HG03457 (cell line): ENCODE measurements at regions not wholly inside any gene's neighbourhood (a gene's known extent, or its start where the extent isn't known, plus 50 kb on each side); places are given as distances from the start of the nearest gene placed in this dataset.
"Not testable (repeated sequence)": the region's sequence is repeated elsewhere in the genome, so short reads cannot be mapped to it uniquely, and the experiment has no call there.

Experiments used
- ATAC-seq: cut with Tn5 transposase; IDR thresholded peaks from one replicate; pipeline ENCODE4 v1.9.1; 2021; ENCODE audit warnings: moderate number of reproducible peaks; ENCODE audit not compliant: unreplicated experiment

DNA sequence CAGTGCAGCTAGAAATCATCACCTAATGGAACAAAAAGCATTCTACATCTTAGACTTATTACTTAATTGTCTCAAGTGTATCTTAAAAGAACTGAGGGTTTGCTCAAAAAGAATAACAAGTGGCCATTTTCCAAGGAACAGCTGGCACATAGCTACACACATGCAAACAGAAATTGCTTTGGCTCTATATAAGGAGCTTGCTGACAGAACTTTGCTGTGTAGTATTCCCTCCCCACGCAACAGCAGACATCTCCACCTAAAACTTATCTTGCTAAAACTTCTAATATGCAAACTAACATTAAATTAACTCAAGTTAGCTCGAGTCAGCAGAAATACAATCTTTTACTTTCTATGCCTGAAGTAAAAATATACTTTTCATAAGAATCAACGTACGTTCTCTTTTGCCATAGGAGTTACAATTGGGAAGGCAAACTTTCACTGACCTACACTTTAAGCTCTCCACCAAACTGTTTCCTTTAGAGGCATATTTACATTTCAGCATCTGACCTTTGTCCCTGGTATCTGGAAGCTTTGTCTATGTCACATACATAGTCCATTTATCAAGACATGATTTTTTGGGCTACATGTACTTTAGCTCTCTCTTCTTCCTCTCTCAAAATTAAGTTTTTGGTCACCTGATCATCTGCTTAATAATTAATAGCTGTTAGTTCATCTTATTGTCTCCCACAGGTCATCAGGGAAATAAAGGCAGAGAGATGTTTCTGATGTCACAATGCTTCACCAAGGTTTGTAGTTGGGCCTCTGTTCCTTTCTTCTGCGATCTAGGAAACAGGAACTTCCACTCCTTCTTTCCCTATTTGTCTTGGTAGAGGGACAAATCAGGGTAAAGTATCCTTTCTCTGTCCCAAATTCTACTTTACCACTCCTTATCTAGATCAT lies 163.4 kb upstream of the AGTR1 start:
- ATAC-seq: no peak

DNA sequence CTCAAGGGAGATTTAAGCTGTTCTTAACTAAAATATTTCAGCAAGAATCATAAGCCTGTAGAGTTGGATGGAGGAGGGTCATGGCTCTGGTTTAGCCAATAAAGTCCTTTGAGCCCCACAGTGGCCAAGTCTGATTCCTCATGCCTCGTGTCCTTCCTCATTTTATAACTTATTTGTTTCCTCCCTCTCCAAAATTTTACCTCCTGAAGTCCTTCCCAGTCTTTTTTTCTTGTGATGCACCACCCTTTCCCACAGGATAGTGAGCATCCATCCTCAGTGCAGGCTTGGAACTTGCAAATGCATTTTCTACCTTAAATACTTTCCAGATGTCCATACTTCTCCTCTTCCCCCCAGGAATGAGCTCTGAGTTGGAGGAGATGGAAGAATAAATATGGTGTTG lies 162.7 kb upstream of the AGTR1 start:
- no peak for ATAC-seq

DNA sequence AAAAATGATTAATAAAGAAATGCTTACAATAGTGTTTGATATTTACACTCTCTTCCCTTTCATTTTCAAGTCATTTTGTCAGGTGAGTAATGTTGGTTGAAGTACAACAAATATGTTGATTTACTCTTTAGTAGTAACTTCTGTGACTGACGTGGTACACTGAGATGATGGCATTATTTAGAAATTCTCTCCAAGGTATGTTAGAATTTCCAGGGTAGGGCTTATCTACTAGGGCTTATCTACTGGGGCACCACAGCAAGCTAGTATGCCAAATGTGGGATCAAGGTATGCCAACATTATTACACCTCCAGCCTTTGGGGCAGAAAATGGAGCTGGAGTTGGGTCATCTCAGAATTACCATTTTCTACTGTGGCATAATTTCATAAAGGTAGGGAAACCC lies 157.4 kb upstream of the AGTR1 start:
- no peak for ATAC-seq

DNA sequence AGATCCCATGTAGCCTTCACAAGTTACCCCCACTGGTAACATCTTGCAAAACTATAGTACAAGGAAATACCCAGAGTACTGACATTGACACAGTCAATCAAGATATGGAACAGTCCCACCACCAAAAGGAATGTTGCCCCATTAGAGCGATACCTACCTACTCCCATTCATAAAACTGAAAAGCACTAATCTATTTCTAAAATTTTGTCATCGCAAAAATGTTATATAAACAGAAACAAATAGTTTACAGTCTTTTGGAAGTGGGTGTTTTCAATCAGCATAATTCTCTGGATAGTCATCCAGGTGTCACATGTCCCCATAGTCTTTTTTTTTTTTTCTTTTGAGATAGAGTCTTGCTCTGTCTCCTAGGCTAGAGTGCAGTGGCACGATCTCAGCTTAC lies 156.9 kb upstream of the AGTR1 start:
- ATAC-seq: no peak

DNA sequence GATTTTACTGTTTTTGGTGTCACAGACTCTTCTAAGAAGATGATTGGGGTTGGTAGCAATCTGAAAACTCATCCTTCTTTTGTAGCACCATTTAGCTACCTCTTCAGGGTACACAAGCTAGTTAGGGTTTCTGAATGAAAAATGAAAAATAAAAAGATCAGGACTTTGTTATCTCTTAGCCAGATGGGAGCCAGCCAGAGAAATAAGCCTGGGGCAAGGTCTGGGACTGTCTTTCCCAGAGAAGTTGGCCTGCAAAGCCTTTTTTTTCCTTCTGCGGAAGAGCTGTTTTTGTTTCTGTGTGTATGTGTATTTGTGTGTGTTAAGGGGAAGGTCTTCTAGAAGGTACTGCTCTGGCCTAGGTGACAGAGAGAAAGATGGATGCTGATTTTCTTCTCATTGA lies 150.7 kb upstream of the AGTR1 start:
- ATAC-seq: no peak

DNA sequence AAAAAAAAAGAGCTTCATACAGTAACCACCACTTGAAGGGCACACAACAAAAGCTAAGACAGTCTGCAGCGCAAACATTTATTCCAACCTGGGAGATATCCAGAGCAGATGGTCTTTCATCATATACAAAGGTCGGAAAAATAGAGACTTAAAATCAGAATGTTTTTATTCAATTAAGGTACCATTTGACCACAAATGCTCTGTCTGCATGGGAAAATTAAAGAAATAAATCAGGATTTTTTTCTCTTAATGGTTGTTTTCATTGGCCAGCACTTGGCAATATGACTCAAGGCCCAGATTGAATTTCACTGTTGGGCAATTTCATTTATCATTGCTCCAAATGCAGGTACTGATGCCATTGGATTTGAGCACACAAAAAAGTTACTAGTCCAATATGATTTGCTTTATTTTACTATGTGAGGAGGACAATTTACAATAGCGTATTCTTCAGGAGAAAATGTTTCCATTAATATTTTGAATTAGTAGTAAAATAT lies 145.9 kb upstream of the AGTR1 start:
- ATAC-seq: no peak

DNA sequence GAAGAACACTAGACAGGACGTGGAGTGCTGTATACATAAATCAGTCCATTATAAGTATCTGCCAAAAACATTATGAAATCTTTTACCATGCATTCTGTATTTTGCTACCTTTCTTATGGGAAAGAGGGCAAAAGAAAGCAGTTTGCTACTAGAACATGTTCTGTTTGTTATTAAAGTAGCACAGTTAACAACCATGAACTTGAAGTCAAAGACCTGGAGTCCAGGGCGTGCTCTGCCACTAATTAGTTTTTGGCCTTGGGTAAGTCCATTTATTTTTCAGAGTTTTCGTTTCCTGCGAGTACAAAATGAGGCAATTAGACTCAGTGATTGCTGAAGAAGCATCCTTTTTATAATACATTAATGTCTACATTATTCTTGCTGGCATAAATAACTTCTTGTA lies 143.3 kb upstream of the AGTR1 start:
- no peak for ATAC-seq

DNA sequence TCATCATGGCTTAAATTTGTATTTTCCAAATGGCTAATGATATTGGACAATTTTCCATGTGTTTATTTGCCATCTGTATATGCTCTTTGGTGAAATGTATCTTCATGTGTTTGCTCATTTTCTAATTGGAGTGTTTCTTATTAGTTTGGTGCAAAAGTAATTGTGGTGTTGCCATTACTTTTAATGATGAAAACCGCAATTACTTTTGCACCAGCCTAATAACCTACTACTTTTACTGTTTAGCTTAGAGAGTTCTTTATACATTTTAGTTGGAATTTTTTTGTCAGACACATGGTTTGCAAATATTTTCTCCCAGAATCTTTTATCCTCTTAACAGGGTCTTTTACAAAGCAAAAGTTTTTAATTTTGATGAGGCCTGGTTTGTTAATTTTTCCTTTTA lies 141.0 kb upstream of the AGTR1 start:
- no peak for ATAC-seq

DNA sequence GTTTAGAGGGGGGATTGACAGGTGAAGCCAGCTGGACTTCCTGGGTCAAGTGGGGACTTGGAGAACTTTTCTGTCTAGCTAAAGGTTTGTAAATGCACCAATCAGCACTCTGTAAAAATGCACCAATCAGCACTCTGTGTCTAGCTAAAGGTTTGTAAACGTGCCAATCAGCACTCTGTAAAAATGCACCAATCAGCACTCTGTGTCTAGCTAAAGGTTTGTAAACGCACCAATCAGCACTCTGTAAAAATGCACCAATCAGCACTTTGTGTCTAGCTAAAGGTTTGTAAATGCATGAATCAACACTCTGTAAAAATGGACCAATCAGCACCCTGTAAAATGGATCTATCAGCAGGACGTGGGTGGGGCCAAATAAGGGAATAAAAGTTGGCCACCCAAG lies 120.1 kb upstream of the AGTR1 start:
- ATAC-seq: not testable (repeated sequence)

DNA sequence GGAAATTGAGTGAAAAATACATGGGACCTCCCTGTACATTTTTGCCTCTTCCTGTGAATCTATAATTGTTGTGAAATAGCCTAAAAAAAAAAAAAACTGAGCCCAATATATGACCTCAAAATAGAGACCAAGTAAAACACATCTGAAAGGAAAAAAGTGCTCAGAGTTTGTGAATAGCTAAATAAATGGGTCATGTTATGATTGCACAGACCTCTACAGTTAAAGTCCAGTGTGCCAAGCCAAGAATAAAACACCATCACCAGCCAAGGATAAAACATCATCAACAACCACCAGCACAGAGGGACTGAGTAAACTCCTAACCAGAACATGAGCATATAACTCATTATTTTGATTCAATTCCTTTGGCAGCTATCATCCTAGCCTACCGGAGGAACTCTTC lies 115.6 kb upstream of the AGTR1 start:
- no peak for ATAC-seq

DNA sequence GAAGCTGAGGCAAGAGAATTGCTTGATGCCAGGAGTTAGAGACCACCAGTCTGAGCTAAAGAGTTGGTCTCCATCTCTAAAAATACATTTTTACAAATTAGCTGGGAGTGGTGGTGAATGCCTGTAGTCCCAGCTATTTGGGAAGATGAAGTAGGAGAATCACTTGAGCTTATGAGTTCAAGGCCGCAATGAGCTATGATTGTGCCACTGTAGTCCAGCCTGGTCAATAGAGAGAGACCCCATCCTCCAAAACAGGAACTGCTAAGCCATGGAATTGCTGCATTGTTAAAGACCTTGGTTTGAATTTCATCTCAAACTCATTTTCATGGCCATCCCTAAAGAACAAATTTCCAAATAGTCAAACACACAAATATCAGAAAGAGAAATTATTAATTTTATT lies 113.9 kb upstream of the AGTR1 start:
- no peak for ATAC-seq

DNA sequence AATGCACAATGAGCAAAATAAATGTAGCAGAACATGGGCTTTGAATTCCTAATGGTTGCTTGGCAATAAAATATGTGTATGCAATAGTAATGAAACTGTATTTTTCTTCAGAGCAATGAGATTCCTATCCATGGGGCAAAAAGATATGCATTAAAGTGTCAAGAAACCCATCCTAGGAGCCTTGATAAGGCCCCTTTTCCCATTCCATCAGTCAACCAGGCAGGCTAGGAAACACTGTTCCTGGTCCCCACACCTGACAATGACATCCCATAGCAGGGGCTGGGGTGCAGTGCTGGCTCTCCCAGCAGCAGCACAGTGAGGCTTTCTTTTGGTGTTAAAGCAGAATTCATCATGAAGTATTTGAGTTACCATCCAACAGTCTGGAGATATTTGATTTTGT lies 113.3 kb upstream of the AGTR1 start:
- ATAC-seq: no peak

DNA sequence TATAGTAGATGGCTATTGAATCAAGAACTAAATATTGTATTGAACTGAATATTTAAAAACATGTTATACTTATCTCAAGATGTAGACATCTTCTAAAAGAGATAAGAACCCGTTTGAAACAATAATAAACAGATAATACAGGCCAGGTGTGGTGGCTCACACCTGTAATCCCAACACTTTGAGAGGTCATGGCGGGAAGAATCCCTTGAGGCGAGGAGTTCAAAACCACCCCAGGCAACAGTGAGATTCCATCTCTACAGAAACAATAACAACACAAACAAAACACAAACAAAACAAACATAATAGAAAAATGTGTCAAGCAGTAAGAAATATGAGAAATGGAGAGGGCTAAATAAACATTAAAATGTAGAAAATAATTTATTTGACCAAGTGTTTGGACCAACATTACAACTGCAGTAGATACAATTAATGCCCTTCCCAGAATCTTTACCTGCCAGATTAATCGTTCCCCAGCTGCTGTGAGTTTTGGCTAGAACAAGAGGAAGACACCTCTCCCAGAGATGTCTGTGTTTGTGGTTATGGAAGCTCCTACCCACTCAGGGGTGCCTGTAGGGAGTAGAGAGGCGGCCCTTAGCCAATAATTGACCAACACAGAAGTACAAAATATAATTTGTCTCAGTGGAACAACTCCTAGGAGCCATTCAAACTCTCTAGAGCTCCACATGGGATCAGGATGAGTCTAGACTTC lies 111.9 kb upstream of the AGTR1 start:
- no peak for ATAC-seq

DNA sequence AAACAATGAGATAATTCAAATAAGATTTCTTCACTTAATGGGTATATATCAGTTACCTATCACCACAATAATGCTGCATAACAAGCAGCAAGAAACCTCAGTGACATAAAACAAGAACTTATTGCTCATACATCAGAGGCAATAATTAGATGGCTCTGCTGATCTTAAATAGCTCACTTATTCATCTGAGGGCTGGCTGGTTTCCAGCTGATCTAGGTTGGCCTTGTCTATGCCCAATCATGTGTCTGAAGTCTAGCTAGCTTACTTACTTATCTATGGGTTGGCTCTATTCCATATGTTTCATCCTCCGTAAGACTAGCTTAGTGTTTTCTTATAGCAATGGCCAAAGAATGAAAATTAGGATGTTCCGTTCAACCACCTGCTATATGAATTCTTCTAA lies 109.4 kb upstream of the AGTR1 start:
- no peak for ATAC-seq

DNA sequence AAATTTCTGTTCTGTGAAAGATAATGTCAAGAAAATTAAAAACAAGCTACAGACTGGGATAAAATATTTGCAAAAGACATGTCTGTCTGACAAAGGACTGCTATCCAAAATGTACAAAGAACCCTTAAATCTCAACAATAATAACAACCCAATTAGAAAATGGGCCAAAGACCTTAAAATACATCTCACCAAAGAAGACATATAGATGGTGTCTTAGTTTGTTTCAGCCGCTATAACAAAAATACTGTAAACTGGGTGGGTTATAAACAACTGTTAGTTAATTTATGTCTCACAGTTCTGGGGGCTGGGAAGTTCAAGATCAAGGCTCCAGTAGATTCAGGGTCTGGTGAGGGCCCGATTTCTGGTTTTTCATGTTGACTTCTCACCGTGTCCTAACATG lies 106.2 kb upstream of the AGTR1 start:
- ATAC-seq: no peak

DNA sequence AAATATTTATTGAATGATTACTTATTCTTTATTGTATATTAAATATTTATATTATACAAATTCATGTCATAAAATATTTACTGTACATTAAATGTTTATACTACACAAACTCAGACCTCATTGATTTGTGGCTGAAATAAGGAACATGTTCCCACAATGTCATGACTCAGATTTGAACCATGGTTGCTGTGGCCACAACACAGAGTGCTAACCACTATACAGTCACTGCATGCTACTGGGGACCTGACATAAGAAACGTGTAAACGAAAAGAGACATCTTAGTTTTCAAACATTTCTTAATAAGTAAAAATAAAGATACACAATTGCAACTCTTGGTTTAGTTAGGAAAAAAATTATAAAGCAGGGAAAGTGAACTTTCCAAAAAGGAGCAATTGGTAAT lies 99.1 kb upstream of the AGTR1 start:
- no peak for ATAC-seq

DNA sequence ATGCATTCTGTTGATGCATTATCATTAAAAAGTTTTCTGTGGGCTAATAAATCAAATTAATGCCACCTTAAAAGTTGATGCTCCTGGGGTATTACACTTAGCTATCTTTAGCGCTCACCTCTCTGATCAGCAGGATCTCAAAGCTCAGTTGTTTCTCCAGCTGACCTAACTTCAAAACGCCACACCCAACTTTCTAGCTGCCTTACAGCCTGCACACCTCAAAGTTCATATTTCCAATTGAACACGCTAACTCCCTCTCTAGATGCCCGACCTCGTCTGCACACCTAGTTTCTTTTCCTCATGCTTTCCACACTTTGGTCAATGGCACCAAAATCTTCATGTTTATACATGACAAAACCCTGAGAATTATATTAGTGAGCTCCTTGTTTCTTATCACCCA lies 98.2 kb upstream of the AGTR1 start:
- ATAC-seq: no peak

DNA sequence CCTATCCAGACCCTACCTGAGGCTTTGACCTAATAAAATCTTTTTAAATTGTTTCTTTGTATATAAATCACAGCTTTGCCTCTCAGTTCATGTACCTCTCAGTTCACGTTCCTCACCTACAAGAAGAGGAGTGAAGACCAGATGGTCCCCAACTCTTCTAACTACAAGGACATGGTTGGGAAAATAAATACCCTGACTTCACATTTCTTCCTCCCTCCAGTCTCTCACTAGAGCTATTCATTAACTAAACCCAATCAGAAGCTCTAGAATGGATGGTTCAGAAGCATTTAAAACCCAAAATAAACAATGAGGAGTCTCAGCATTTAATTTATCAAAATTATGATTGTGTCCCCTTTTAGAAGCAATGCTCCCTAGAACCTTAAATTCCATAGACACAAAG lies 97.3 kb upstream of the AGTR1 start:
- ATAC-seq: no peak

DNA sequence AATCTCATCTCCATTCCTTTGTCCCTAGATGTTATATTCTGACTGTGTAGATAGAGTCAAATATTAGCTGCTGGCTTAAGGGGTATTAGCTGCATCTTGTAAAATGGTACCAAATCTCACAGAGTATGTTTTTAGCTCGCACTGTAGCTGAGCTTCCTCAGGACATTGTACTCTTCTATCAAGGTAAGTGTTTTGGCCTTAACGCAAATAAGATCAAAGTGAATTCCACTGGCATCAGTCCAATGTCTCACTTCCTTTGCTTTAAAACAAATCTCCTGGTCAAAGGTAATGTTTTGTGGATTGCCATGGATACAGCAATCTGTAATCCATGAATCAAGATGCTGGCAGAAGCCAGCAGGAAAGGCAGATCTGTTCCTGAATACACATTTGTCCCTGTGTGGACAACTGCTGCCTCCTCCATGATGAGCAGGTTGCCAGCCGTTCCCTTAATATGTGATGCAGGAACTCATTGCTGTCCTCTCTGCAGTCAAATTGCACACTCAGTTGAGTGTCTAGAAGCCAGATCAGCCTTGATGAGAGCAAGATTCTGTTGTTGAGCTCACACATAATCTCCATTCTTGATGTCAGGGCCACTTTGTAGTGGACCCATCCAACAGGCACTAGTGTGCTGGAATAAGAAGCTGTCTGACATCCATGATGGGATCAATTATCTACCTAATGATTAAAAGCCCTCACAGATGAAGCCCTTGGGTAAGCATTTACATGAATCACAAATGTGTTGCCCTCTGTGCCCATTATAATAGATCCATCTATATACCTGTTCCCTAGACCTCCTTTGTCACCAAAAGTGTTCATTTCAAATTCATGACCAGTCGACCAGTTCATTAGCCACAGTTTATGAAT lies 96.6 kb upstream of the AGTR1 start:
- no peak for ATAC-seq

DNA sequence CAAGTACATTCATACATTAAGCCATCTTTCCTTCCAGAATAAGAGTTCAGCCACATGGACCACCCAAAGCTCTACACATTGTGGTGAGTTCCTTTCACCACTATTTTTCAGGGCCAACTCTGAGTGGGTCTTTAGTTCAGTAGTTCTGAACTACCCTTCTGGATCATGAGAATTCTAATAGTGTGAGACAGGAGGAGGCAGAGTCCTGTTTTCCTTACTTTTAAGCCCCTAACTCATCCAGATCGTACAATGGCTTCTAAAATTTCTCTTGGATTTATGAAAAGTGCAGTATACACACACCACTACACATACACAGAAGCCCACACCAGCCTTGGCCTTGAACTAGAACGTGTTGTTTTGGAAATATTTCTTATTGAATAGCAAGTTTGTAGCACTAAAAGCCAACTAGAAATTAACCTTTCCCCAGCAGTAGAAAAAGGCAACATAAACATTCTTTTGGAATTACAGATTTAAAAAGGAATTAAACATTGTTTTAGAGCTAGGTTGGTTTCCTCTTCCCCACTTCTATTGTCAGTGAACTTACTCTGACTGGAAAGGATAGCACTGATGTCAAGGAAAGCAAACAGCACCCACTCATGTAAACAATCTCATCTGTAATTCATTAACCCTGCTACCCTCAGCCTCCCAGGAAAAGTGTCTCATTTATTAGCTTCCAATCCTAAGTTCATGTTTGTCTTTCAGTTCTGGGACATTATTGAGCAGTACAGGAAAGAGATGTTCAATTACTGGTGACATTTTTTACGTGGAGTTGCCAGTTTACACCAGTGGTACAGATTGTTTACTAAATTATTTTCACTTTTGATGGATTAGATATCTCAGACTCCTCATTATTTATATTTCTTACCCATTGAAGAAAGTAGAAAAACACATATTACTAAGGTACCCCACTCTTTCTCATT lies 95.7 kb upstream of the AGTR1 start:
- ATAC-seq: no peak
